Left colon (tissue), 2 donors: ENCODE measurements at regions not wholly inside any gene's neighbourhood (a gene's known extent, or its start where the extent isn't known, plus 50 kb on each side); places are given as distances from the start of the nearest gene placed in this dataset.

Experiments
- ATAC-seq: fragments of 200-7000 bp; cut with Tn5 transposase; one replicate; pipeline ENCODE4 v1.9.1; 2020; ENCODE audit warnings: mild to moderate bottlenecking, moderate library complexity
- DNase-seq, 2 donors: peaks; one replicate each; pipeline ENCODE4 v3.0.0-alpha.2; 2020
- intact Hi-C, 2 donors: fragments of 100-400 bp; cut with DNase I in 1 of 2; cut with micrococcal nuclease in 1 of 2; formaldehyde crosslinking; loops; one replicate each; pipeline versions ENCODE4 v1.11.2 to v1.14.0; 2022; cut with DNase I, micrococcal nuclease
- donor health status: DM: no; HTN: no; CAD: no.
- donor health status: DM: yes; HTN: yes; CAD: no.

- intact Hi-C loops, result no loop called here
- DNase-seq, result no peak
- ATAC-seq, result no peak
These were observed 2083.0 kb upstream of the CELF4 start for GRCh38 chr18:39648616-39649015.

GRCh38 chr18:39647627-39648534 is 2082.3 kb upstream of the CELF4 start:
- ATAC-seq (no peak), DNase-seq (no peak)
- intact Hi-C loops, result no loop called here

GRCh38 chr18:39638224-39638623 is 2072.6 kb upstream of the CELF4 start:
- intact Hi-C loops, result no loop called here
- DNase-seq (no peak), ATAC-seq (no peak)

GRCh38 chr18:39636931-39637330 is 2071.3 kb upstream of the CELF4 start:
- intact Hi-C loops, result no loop called here
- DNase-seq (no peak), ATAC-seq (no peak)

- intact Hi-C loops, result no loop called here
- ATAC-seq (no peak), DNase-seq (no peak)
These were observed 2070.4 kb upstream of the CELF4 start for GRCh38 chr18:39635966-39636365.

GRCh38 chr18:39635192-39635591 is 2069.6 kb upstream of the CELF4 start:
- ATAC-seq (no peak), DNase-seq (no peak)

GRCh38 chr18:39627936-39628335 is 2062.3 kb upstream of the CELF4 start:
- DNase-seq (no peak), ATAC-seq (no peak)
- intact Hi-C loops, result no loop called here

More at GRCh38 chr18:39635192-39635591, 2069.6 kb upstream of the CELF4 start:
- intact Hi-C loops, result no loop called here

GRCh38 chr18:39624961-39625360 is 2059.4 kb upstream of the CELF4 start:
- DNase-seq (no peak), ATAC-seq (no peak)
- intact Hi-C loops, result no loop called here

GRCh38 chr18:39622431-39622830 is 2056.8 kb upstream of the CELF4 start:
- ATAC-seq (no peak), DNase-seq (no peak)
- intact Hi-C loops, result no loop called here

GRCh38 chr18:39620551-39621168 is 2055.1 kb upstream of the CELF4 start:
- DNase-seq, result no peak
- intact Hi-C loops, result no loop called here
- no peak for ATAC-seq

- DNase-seq (no peak), ATAC-seq (no peak)
- intact Hi-C loops, result no loop called here
These were observed 2052.8 kb upstream of the CELF4 start for GRCh38 chr18:39618265-39619003.

- no peak for ATAC-seq
- intact Hi-C loops, result no loop called here
- no peak for DNase-seq
These were observed 2045.9 kb upstream of the CELF4 start for GRCh38 chr18:39611381-39612100.

GRCh38 chr18:39607034-39607433 is 2041.4 kb upstream of the CELF4 start:
- intact Hi-C loops, result no loop called here
- no peak for DNase-seq
- ATAC-seq, result no peak

- no peak for DNase-seq
- ATAC-seq, result no peak
- intact Hi-C loops, result no loop called here
These were observed 2039.2 kb upstream of the CELF4 start for GRCh38 chr18:39604836-39605235.

- ATAC-seq, result no peak
- no peak for DNase-seq
- intact Hi-C loops, result no loop called here
These were observed 2036.5 kb upstream of the CELF4 start for GRCh38 chr18:39602131-39602530.

GRCh38 chr18:39600894-39601293 is 2035.3 kb upstream of the CELF4 start:
- DNase-seq, result no peak
- ATAC-seq, result no peak
- intact Hi-C loops, result no loop called here

GRCh38 chr18:39599251-39599650 is 2033.7 kb upstream of the CELF4 start:
- intact Hi-C loops, result no loop called here
- no peak for ATAC-seq

GRCh38 chr18:39596891-39597290 is 2031.3 kb upstream of the CELF4 start:
- peak; percentile 100 for ATAC-seq
- DNase-seq, result peak; percentile 21 to 26
- intact Hi-C loops, result no loop called here

More at GRCh38 chr18:39599251-39599650, 2033.7 kb upstream of the CELF4 start:
- no peak for DNase-seq

- ATAC-seq (no peak), DNase-seq (no peak)
- intact Hi-C loops, result no loop called here
These were observed 2030.6 kb upstream of the CELF4 start for GRCh38 chr18:39596221-39596620.
